NCI-H774 (cell line): ENCODE measurements at regions not wholly inside any gene's neighbourhood (a gene's known extent, or its start where the extent isn't known, plus 50 kb on each side); places are given as distances from the start of the nearest gene placed in this dataset.
"Not testable (repeated sequence)": the region's sequence is repeated elsewhere in the genome, so short reads cannot be mapped to it uniquely, and the experiment has no call there.

ENCODE experiments used
- DNase-seq: peaks from one replicate; lab custom pipeline; 2025; lab: John Stamatoyannopoulos, UW

GRCh38 chr5:98365126-98365525 is 408.3 kb upstream of the RGMB start:
- DNase-seq: peak; percentile 14

GRCh38 chr5:98368141-98368540 is 405.3 kb upstream of the RGMB start:
- DNase-seq: no peak

GRCh38 chr5:98372351-98372750 is 401.1 kb upstream of the RGMB start:
- no peak for DNase-seq

GRCh38 chr5:98391921-98392625 is 381.4 kb upstream of the RGMB start:
- no peak for DNase-seq

GRCh38 chr5:98393205-98393604 is 380.3 kb upstream of the RGMB start:
- DNase-seq: not testable (repeated sequence)

GRCh38 chr5:98397081-98397480 is 376.4 kb upstream of the RGMB start:
- no peak for DNase-seq

GRCh38 chr5:98398465-98398864 is 375.0 kb upstream of the RGMB start:
- no peak for DNase-seq

GRCh38 chr5:98401656-98402055 is 371.8 kb upstream of the RGMB start:
- DNase-seq: no peak

GRCh38 chr5:98402130-98402529 is 371.3 kb upstream of the RGMB start:
- DNase-seq: no peak

GRCh38 chr5:98403131-98403530 is 370.3 kb upstream of the RGMB start:
- DNase-seq: no peak

GRCh38 chr5:98414938-98415337 is 358.5 kb upstream of the RGMB start:
- DNase-seq: no peak

GRCh38 chr5:98415663-98416062 is 357.8 kb upstream of the RGMB start:
- DNase-seq: no peak

- DNase-seq: no peak
Observed at GRCh38 chr5:98416541-98416940, 356.9 kb upstream of the RGMB start.

GRCh38 chr5:98419825-98420224 is 353.6 kb upstream of the RGMB start:
- DNase-seq: no peak

GRCh38 chr5:98424681-98425450 is 348.6 kb upstream of the RGMB start:
- no peak for DNase-seq

GRCh38 chr5:98425640-98426039 is 347.8 kb upstream of the RGMB start:
- DNase-seq: no peak

GRCh38 chr5:98428806-98429205 is 344.7 kb upstream of the RGMB start:
- DNase-seq: no peak

- DNase-seq: no peak
Observed at GRCh38 chr5:98432378-98432777, 341.1 kb upstream of the RGMB start.

- DNase-seq: no peak
Observed at GRCh38 chr5:98433022-98433421, 340.4 kb upstream of the RGMB start.

GRCh38 chr5:98433673-98434072 is 339.8 kb upstream of the RGMB start:
- no peak for DNase-seq

GRCh38 chr5:98436667-98437066 is 336.8 kb upstream of the RGMB start:
- DNase-seq: no peak

GRCh38 chr5:98442448-98442847 is 331.0 kb upstream of the RGMB start:
- no peak for DNase-seq

- no peak for DNase-seq
Observed at GRCh38 chr5:98443881-98444280, 329.6 kb upstream of the RGMB start.

- no peak for DNase-seq
Observed at GRCh38 chr5:98453296-98453695, 320.2 kb upstream of the RGMB start.
